Left hindlimb (tissue), 1 donor: ENCODE measurements at regions not wholly inside any gene's neighbourhood (a gene's known extent, or its start where the extent isn't known, plus 50 kb on each side); places are given as distances from the start of the nearest gene placed in this dataset.

ENCODE experiments used
- DNase-seq: peaks from one replicate; pipeline ENCODE4 v3.0.0-alpha.2; 2018

GRCh38 chr4:175560604-175561003, 251.5 kb downstream of the GPM6A start:
- DNase-seq, result no peak

- no peak for DNase-seq
Observed at GRCh38 chr4:175561696-175562095, 250.4 kb downstream of the GPM6A start.

GRCh38 chr4:175562111-175562510, 250.0 kb downstream of the GPM6A start:
- DNase-seq, result no peak

- DNase-seq, result no peak
Observed at GRCh38 chr4:175562542-175562941, 249.5 kb downstream of the GPM6A start.
